ENCODE measurements at regions not wholly inside any gene's neighbourhood (a gene's known extent, or its start where the extent isn't known, plus 50 kb on each side); places are given as distances from the start of the nearest gene placed in this dataset.
A peak's percentile ranks its signal among the peaks of the same experiment; 100 is the strongest.

DNA sequence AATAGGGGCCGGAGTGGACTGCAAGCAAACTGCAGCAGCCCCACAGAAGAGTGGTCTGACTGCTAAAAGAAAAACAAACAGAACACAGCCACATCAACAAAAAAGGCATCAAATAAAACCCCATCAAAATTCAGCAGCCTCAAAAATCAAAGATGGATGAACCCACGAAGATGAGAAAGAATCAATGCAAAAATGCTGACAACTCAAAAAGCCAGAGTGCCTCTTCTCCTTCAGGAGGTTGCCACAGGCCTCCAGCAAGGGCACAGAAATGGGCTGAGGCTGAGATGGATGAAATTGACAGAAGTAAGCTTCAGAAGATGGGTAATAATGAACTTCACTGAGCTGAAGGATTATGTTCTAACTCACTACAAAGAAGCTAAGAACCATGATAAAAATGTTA lies 388.6 kb downstream of the PABPC4L start:
- ATAC-seq (no peak), DNase-seq (no peak)
- TF ChIP-seq, protein P1, sequence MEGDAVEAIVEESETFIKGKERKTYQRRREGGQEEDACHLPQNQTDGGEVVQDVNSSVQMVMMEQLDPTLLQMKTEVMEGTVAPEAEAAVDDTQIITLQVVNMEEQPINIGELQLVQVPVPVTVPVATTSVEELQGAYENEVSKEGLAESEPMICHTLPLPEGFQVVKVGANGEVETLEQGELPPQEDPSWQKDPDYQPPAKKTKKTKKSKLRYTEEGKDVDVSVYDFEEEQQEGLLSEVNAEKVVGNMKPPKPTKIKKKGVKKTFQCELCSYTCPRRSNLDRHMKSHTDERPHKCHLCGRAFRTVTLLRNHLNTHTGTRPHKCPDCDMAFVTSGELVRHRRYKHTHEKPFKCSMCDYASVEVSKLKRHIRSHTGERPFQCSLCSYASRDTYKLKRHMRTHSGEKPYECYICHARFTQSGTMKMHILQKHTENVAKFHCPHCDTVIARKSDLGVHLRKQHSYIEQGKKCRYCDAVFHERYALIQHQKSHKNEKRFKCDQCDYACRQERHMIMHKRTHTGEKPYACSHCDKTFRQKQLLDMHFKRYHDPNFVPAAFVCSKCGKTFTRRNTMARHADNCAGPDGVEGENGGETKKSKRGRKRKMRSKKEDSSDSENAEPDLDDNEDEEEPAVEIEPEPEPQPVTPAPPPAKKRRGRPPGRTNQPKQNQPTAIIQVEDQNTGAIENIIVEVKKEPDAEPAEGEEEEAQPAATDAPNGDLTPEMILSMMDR (IDR thresholded peaks at IDR 0.05), result no peak
- no peak for TF ChIP-seq POLR2A (IDR thresholded peaks at IDR 0.05)
- Histone ChIP-seq H3K27me3 (no peaks in the 10 kb centered on the region), H3K9me3 (peaks cover 0 to 40% (median 10%) of the 10 kb centered on the region in 12 donors), H3K27ac (no peak overlapping the region), H3K4me3 (no peak overlapping the region), H3K36me3 (no peaks in the 10 kb centered on the region), H3K4me1 (no peaks in the 10 kb centered on the region)
- 60 to 65% (median 62%) methylated on average over 2 of the region's 2 CpGs for WGBS, 4 donors
- intact Hi-C loops (cut with DNase I), result no loop called here

- no peaks in the 10 kb centered on the region for H3K36me3 ChIP-seq
- H3K4me3 ChIP-seq, result no peak overlapping the region
- no peaks in the 10 kb centered on the region for H3K4me1 ChIP-seq
- H3K27me3 ChIP-seq, result no peaks in the 10 kb centered on the region
- TF ChIP-seq, protein P1 (IDR thresholded peaks at IDR 0.05), result no peak
- no peak for TF ChIP-seq POLR2A (IDR thresholded peaks at IDR 0.05)
- DNase-seq (no peak), ATAC-seq (peak in 1 of 4 donors; percentile 20)
- H3K27ac ChIP-seq, result no peak overlapping the region
- H3K9me3 ChIP-seq, result peaks cover 0 to 32% (median 4%) of the 10 kb centered on the region in 12 donors
- intact Hi-C loops (cut with DNase I), result no loop called here
Measured at GRCh38 chr4:133812236-133812635, 389.4 kb downstream of the PABPC4L start.

DNA sequence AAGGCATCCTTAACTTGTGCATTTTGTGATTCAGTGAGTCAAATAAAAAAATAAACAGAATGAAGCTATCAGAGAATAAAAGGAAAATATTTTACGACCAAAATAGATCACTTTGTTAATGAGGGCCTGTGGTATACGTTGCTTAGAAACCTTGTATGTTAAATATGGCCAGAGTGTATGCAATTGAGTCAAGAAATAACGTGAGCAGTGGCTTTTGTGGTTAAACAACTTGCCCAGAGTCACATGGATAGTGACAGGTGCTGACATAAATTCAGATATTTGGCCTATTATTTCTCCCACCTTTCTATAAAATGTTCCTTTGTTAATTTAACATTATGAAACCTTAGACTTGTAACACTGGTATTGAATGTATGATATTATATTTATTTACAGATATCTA lies 393.4 kb downstream of the PABPC4L start:
- no peak for ATAC-seq
- Histone ChIP-seq H3K4me1 (no peaks in the 10 kb centered on the region), H3K27me3 (no peaks in the 10 kb centered on the region), H3K4me3 (no peak overlapping the region), H3K36me3 (no peaks in the 10 kb centered on the region), H3K27ac (no peak overlapping the region), H3K9me3 (peaks cover 0 to 5% (median 0%) of the 10 kb centered on the region in 12 donors)
- no peak for DNase-seq
- intact Hi-C loops (cut with DNase I), result no loop called here
- TF ChIP-seq, protein P1 (IDR thresholded peaks at IDR 0.05), result no peak
- TF ChIP-seq POLR2A (IDR thresholded peaks at IDR 0.05), result no peak
- 57 to 67% (median 62%) methylated on average over 3 of the region's 3 CpGs for WGBS, 4 donors

DNA sequence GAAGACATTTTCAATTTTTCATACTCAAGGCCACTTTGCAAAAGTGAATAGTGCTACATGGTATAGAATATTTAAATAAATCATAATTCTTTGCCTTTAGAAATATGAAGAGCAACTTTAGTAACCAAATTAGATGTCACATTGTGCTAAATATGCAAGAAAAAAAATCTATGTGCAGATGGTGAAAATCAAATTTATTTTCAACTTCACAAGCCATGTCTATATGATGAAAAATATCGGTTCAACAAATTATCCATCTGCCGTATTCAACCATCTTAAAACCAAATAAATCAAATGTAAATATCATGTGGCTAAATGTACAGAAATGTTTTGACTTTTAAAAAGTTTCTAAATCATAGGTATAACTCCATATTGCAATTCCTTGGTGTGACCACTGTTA lies 398.2 kb downstream of the PABPC4L start:
- no peak for ATAC-seq
- Histone ChIP-seq H3K4me1 (no peaks in the 10 kb centered on the region), H3K9me3 (no peaks in the 10 kb centered on the region), H3K27me3 (no peaks in the 10 kb centered on the region), H3K4me3 (no peak overlapping the region), H3K36me3 (no peaks in the 10 kb centered on the region), H3K27ac (no peak overlapping the region)
- intact Hi-C loops (cut with DNase I), result no loop called here
- TF ChIP-seq, protein P1 (IDR thresholded peaks at IDR 0.05), result no peak
- no peak for TF ChIP-seq POLR2A (IDR thresholded peaks at IDR 0.05)
- WGBS, 4 donors, result 95 to 98% (median 96%) methylated on average over 2 of the region's 2 CpGs
- DNase-seq, result no peak
